Smooth muscle cell (in vitro differentiated cells): ENCODE measurements at regions not wholly inside any gene's neighbourhood (a gene's known extent, or its start where the extent isn't known, plus 50 kb on each side); places are given as distances from the start of the nearest gene placed in this dataset.

Source experiments
- DNase-seq: peaks from one replicate; lab custom pipeline; 2025; ENCODE audit not compliant: unreplicated experiment; lab: John Stamatoyannopoulos, UW
- H2AFZ ChIP-seq: fragments of 200-600 bp; sonication (generic); 2 replicates; pipeline ENCODE4 v1.6.0; 2016; ENCODE audit warnings: antibody characterized with exemption, low read depth, mild to moderate bottlenecking
- H3F3A ChIP-seq: fragments of 200-600 bp; sonication (generic); 2 replicates; pipeline ENCODE4 v1.6.0; 2017; ENCODE audit warnings: antibody characterized with exemption, low read depth
- H3K27ac ChIP-seq: fragments of 200-600 bp; sonication (generic); 2 replicates; pipeline ENCODE4 v1.5.1; 2016; ENCODE audit warnings: low read depth, mild to moderate bottlenecking
- H3K27me3 ChIP-seq: fragments of 200-600 bp; sonication (generic); 2 replicates; pipeline ENCODE4 v1.6.1; 2016; ENCODE audit warnings: low read depth, mild to moderate bottlenecking
- H3K36me3 ChIP-seq: fragments of 200-600 bp; sonication (generic); 2 replicates; pipeline ENCODE4 v1.5.1; 2016; ENCODE audit warnings: low read depth
- H3K4me1 ChIP-seq: fragments of 200-600 bp; sonication (generic); 2 replicates; pipeline ENCODE4 v1.5.1; 2016; ENCODE audit warnings: low read depth
- H3K4me2 ChIP-seq: fragments of 200-600 bp; sonication (generic); 2 replicates; pipeline ENCODE4 v1.6.0; 2016; ENCODE audit warnings: mild to moderate bottlenecking
- H3K4me3 ChIP-seq: fragments of 200-600 bp; sonication (generic); 2 replicates; pipeline ENCODE4 v1.5.1; 2016; ENCODE audit warnings: mild to moderate bottlenecking
- H3K79me2 ChIP-seq: fragments of 200-600 bp; sonication (generic); 2 replicates; pipeline ENCODE4 v1.6.0; 2016; ENCODE audit warnings: low read depth, mild to moderate bottlenecking
- H3K9ac ChIP-seq: fragments of 200-600 bp; sonication (generic); 2 replicates; pipeline ENCODE4 v1.6.0; 2016; ENCODE audit warnings: low read depth
- H3K9me3 ChIP-seq: fragments of 200-600 bp; sonication (generic); replicated peaks from 2 replicates; pipeline ENCODE4 v1.5.1; 2016; ENCODE audit warnings: low read depth
- H4K20me1 ChIP-seq: fragments of 200-600 bp; sonication (generic); 2 replicates; pipeline ENCODE4 v1.6.0; 2016; ENCODE audit warnings: low read depth
- CTCF ChIP-seq: fragments of 200-600 bp; sonication (generic); IDR thresholded peaks from 2 replicates; pipeline ENCODE4 v1.5.1; 2017; ENCODE audit warnings: borderline replicate concordance, mild to moderate bottlenecking, antibody characterized with exemption; ENCODE audit not compliant: insufficient read depth, poor library complexity, severe bottlenecking
- WGBS: methylation state at CpG from one replicate; pipeline ENCODE4 v1.1.7; 2016; ENCODE audit warnings: low lambda C conversion rate; 5-methylcytosine and 5-hydroxymethylcytosine counted together

GRCh38 chr1:106621853-106622252 lies 434.6 kb upstream of the PRMT6 start:
- H3K4me3 ChIP-seq: no peak overlapping the region
- H3F3A ChIP-seq: no peaks in the 10 kb centered on the region
- no peak for DNase-seq

GRCh38 chr1:106637566-106637965 lies 418.9 kb upstream of the PRMT6 start:
- Histone ChIP-seq H4K20me1 (no peaks in the 10 kb centered on the region), H3K9ac (no peak overlapping the region), H3K36me3 (no peaks in the 10 kb centered on the region), H3K9me3 (no peaks in the 10 kb centered on the region), H3K4me1 (no peaks in the 10 kb centered on the region), H3K79me2 (no peaks in the 10 kb centered on the region), H2AFZ (no peak overlapping the region), H3F3A (no peaks in the 10 kb centered on the region), H3K4me2 (no peak overlapping the region), H3K4me3 (no peak overlapping the region), H3K27ac (no peak overlapping the region), H3K27me3 (no peaks in the 10 kb centered on the region)
- no peak for TF ChIP-seq CTCF
- DNase-seq: no peak
- WGBS: 49% methylated on average over 3 of the region's 3 CpGs

More at GRCh38 chr1:106621853-106622252, 434.6 kb upstream of the PRMT6 start:
- no peak overlapping the region for H3K9ac ChIP-seq
- no peaks in the 10 kb centered on the region for H4K20me1 ChIP-seq
- no peaks in the 10 kb centered on the region for H3K4me1 ChIP-seq
- H2AFZ ChIP-seq: no peak overlapping the region
- H3K4me2 ChIP-seq: no peak overlapping the region
- no peaks in the 10 kb centered on the region for H3K27me3 ChIP-seq
- no peaks in the 10 kb centered on the region for H3K9me3 ChIP-seq
- WGBS: 90% methylated on average over 2 of the region's 2 CpGs
- H3K79me2 ChIP-seq: no peaks in the 10 kb centered on the region
- H3K36me3 ChIP-seq: no peaks in the 10 kb centered on the region
- no peak for TF ChIP-seq CTCF
- H3K27ac ChIP-seq: no peak overlapping the region

- H3K4me3 ChIP-seq: no peak overlapping the region
- no peak for TF ChIP-seq CTCF
- no peak overlapping the region for H3K27ac ChIP-seq
- H3K79me2 ChIP-seq: no peaks in the 10 kb centered on the region
- H3K4me1 ChIP-seq: no peaks in the 10 kb centered on the region
- no peak overlapping the region for H3K4me2 ChIP-seq
- no peak overlapping the region for H2AFZ ChIP-seq
- no peak for DNase-seq
- no peak overlapping the region for H3K9ac ChIP-seq
- H3K9me3 ChIP-seq: no peaks in the 10 kb centered on the region
- no peaks in the 10 kb centered on the region for H3F3A ChIP-seq
- no peaks in the 10 kb centered on the region for H4K20me1 ChIP-seq
- no peaks in the 10 kb centered on the region for H3K27me3 ChIP-seq
- no peaks in the 10 kb centered on the region for H3K36me3 ChIP-seq
These were observed 410.2 kb upstream of the PRMT6 start for GRCh38 chr1:106646261-106646784.

- no peaks in the 10 kb centered on the region for H3F3A ChIP-seq
- WGBS: 86% methylated on average over 1 of the region's 1 CpG
- H3K4me1 ChIP-seq: no peaks in the 10 kb centered on the region
- H3K4me2 ChIP-seq: no peak overlapping the region
- no peaks in the 10 kb centered on the region for H3K27me3 ChIP-seq
- H3K79me2 ChIP-seq: no peaks in the 10 kb centered on the region
- H4K20me1 ChIP-seq: no peaks in the 10 kb centered on the region
- H3K4me3 ChIP-seq: no peak overlapping the region
- no peak overlapping the region for H2AFZ ChIP-seq
- TF ChIP-seq CTCF: no peak
- H3K9me3 ChIP-seq: no peaks in the 10 kb centered on the region
- no peak for DNase-seq
- H3K36me3 ChIP-seq: no peaks in the 10 kb centered on the region
- H3K27ac ChIP-seq: no peak overlapping the region
- no peak overlapping the region for H3K9ac ChIP-seq
These were observed 409.7 kb upstream of the PRMT6 start for GRCh38 chr1:106646816-106647215.
